SU-DHL-6 (cell line): ENCODE measurements at regions not wholly inside any gene's neighbourhood (a gene's known extent, or its start where the extent isn't known, plus 50 kb on each side); places are given as distances from the start of the nearest gene placed in this dataset.

Experiments
- CTCF ChIP-seq: fragments of 200-600 bp; sonication (generic); IDR thresholded peaks from one replicate; pipeline ENCODE4 v1.5.1; 2017; ENCODE audit warnings: antibody characterized with exemption, mild to moderate bottlenecking, low read length, moderate library complexity; ENCODE audit not compliant: insufficient read depth, poor library complexity, severe bottlenecking
- EZH2phosphoT487 ChIP-seq: fragments of 200-600 bp; sonication (generic), shearing (Covaris generic); conservative IDR thresholded peaks from 2 replicates; pipeline ENCODE4 v1.6.1; 2018; ENCODE audit warnings: mild to moderate bottlenecking, antibody characterized with exemption, low read length, moderate library complexity, mixed read lengths

GRCh38 chr12:78799649-78800048, 64.9 kb upstream of the SYT1 start:
- TF ChIP-seq CTCF (no peak), EZH2phosphoT487 (no peak)
